OCI-LY7 (cell line): ENCODE measurements at regions not wholly inside any gene's neighbourhood (a gene's known extent, or its start where the extent isn't known, plus 50 kb on each side); places are given as distances from the start of the nearest gene placed in this dataset.

Experiments
- BruUV-seq: library from RNA; stranded (reverse); fragments of 400-500 nt; replicated peaks from 2 replicates; lab custom pipeline; 2021; lab: Mats Ljungman, UMichigan
- CTCF ChIA-PET: fragments of 300-600 bp; sonication (Branson Sonifier 250); formaldehyde crosslinking; loops from one replicate; lab custom pipeline; 2022; ENCODE audit warnings: antibody characterized with exemption; ENCODE audit not compliant: unreplicated experiment; lab: Charles Lee
- POLR2A ChIA-PET: fragments of 300-600 bp; sonication (Branson Sonifier 250); formaldehyde crosslinking; loops from one replicate; lab custom pipeline; 2022; ENCODE audit warnings: antibody characterized with exemption; lab: Charles Lee
- DNase-seq: peaks from one replicate; pipeline ENCODE4 v3.0.0-alpha.2; 2015; ENCODE audit warnings: low spot score
- H2AFZ ChIP-seq: fragments of 200-600 bp; sonication (generic), shearing (Covaris generic); 2 replicates; pipeline ENCODE4 v1.6.1; 2014; ENCODE audit warnings: mild to moderate bottlenecking, antibody characterized with exemption, low read length, moderate library complexity
- H3K27ac ChIP-seq: fragments of 200-600 bp; sonication (generic); 2 replicates; pipeline ENCODE4 v1.5.1; 2014; ENCODE audit warnings: mixed run types, low read depth, mild to moderate bottlenecking, moderate library complexity, low read length, inconsistent platforms; ENCODE audit not compliant: poor library complexity, severe bottlenecking
- H3K36me3 ChIP-seq: fragments of 200-600 bp; sonication (generic); 2 replicates; pipeline ENCODE4 v1.6.1; 2014; ENCODE audit warnings: mild to moderate bottlenecking, antibody characterized with exemption, low read length, moderate library complexity, mixed read lengths; ENCODE audit not compliant: insufficient read depth
- H3K4me1 ChIP-seq: fragments of 200-600 bp; sonication (generic); 2 replicates; pipeline ENCODE4 v1.5.1; 2014; ENCODE audit warnings: mild to moderate bottlenecking, low read length; ENCODE audit not compliant: insufficient read depth, poor library complexity, severe bottlenecking
- H3K4me2 ChIP-seq: fragments of 200-600 bp; sonication (generic); 2 replicates; pipeline ENCODE4 v1.6.1; 2014; ENCODE audit warnings: mild to moderate bottlenecking, low read length
- H3K4me3 ChIP-seq: fragments of 200-600 bp; sonication (generic); 2 replicates; pipeline ENCODE4 v1.5.1; 2014; ENCODE audit warnings: mild to moderate bottlenecking, low read depth, low read length; ENCODE audit not compliant: poor library complexity, severe bottlenecking
- H3K79me2 ChIP-seq: fragments of 200-600 bp; sonication (generic); 2 replicates; pipeline ENCODE4 v1.6.1; 2016; ENCODE audit warnings: low read depth, mild to moderate bottlenecking, low read length, moderate library complexity, mixed read lengths; ENCODE audit not compliant: insufficient read depth
- H3K9me2 ChIP-seq: fragments of 200-600 bp; sonication (generic); 2 replicates; pipeline ENCODE4 v1.6.1; 2016; ENCODE audit warnings: mild to moderate bottlenecking, low read length, mixed read lengths; ENCODE audit not compliant: insufficient read depth
- H3K9me3 ChIP-seq: fragments of 200-600 bp; sonication (generic); 2 replicates; pipeline ENCODE4 v1.6.1; 2014; ENCODE audit warnings: mild to moderate bottlenecking, mixed run types, low read length, mixed read lengths
- H4K20me1 ChIP-seq: fragments of 200-600 bp; sonication (generic); 2 replicates; pipeline ENCODE4 v1.6.1; 2014; ENCODE audit warnings: mild to moderate bottlenecking, antibody characterized with exemption, low read length, moderate library complexity, mixed read lengths; ENCODE audit not compliant: insufficient read depth
- EZH2phosphoT487 ChIP-seq: fragments of 200-600 bp; sonication (generic); IDR thresholded peaks from 2 replicates; pipeline ENCODE4 v1.6.1; 2018; ENCODE audit warnings: low read depth, borderline replicate concordance, mild to moderate bottlenecking, mixed run types, antibody characterized with exemption, low read length, moderate library complexity, mixed read lengths
- intact Hi-C: fragments of 100-400 bp; cut with micrococcal nuclease; formaldehyde crosslinking; loops from one replicate; pipeline ENCODE4 v1.10.0; 2022; ENCODE audit not compliant: unreplicated experiment
- TF ChIP-seq, protein P1 (sequence below): fragments of 200-600 bp; sonication (generic); conservative IDR thresholded peaks from 2 replicates; pipeline ENCODE4 v1.5.1; 2014; ENCODE audit warnings: mild to moderate bottlenecking, antibody characterized with exemption, low read length, moderate library complexity, mixed read lengths

DNA sequence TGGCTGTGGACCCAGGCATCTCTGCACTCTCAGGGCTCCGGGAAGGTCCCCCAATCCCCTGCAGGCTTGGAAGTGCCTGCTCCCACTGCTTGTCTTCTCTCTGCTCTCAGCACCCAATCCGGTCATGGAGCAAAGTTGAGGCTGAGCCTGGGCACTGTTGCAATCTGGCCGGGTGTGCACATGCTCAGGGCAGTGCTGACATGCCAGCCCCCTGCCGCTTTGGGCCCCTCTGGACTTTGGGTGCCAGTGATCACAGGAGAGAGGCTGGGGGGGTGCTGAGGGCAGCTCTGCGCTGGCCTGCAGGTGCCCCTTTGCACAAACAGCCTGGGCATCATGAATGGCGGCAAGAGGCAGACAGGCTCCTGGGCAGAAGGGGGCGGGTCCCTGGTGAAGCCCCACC is 85.4 kb upstream of the OSBPL8 start:
- no peaks in the 10 kb centered on the region for H3K9me2 ChIP-seq
- H3K36me3 ChIP-seq: no peaks in the 10 kb centered on the region
- H3K4me2 ChIP-seq: no peak overlapping the region
- CTCF ChIA-PET: no interaction called here
- intact Hi-C loops: no loop called here
- no peak overlapping the region for H3K4me3 ChIP-seq
- H4K20me1 ChIP-seq: no peaks in the 10 kb centered on the region
- BruUV-seq: no TSS peak
- no peak for DNase-seq
- H3K4me1 ChIP-seq: no peaks in the 10 kb centered on the region
- H3K27ac ChIP-seq: no peak overlapping the region
- H3K9me3 ChIP-seq: no peaks in the 10 kb centered on the region
- no peak for TF ChIP-seq EZH2phosphoT487
- TF ChIP-seq, protein P1, sequence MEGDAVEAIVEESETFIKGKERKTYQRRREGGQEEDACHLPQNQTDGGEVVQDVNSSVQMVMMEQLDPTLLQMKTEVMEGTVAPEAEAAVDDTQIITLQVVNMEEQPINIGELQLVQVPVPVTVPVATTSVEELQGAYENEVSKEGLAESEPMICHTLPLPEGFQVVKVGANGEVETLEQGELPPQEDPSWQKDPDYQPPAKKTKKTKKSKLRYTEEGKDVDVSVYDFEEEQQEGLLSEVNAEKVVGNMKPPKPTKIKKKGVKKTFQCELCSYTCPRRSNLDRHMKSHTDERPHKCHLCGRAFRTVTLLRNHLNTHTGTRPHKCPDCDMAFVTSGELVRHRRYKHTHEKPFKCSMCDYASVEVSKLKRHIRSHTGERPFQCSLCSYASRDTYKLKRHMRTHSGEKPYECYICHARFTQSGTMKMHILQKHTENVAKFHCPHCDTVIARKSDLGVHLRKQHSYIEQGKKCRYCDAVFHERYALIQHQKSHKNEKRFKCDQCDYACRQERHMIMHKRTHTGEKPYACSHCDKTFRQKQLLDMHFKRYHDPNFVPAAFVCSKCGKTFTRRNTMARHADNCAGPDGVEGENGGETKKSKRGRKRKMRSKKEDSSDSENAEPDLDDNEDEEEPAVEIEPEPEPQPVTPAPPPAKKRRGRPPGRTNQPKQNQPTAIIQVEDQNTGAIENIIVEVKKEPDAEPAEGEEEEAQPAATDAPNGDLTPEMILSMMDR: no peak
- H3K79me2 ChIP-seq: no peaks in the 10 kb centered on the region
- POLR2A ChIA-PET: interaction anchor here (1.2 kb wide), 1 partner anchor 13 kb away, joined by 3 read pairs; no protein-coding TSS in a partner anchor
- no peak overlapping the region for H2AFZ ChIP-seq

DNA sequence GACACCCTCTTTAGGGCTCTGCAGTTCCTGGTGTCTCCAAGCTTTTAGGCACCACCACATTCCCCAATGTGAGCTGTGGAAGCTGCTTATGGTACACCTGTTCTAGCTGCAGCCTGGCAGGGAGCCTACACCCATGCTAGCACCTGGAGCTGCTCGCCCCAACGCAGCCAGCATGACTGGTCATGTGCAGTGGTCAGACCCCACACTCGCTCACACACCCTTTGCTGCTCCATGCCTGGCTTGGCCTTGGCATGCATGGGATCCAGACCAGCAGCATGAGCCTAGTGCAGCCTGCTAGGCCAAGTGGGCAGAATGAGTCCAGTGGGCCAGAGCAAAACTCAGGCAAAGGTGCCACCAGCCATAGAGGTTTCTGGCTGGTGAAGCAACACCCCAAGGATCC is 86.4 kb upstream of the OSBPL8 start:
- DNase-seq: no peak
- Histone ChIP-seq H3K9me3 (no peaks in the 10 kb centered on the region), H3K36me3 (no peaks in the 10 kb centered on the region), H3K4me2 (no peak overlapping the region), H3K4me1 (no peaks in the 10 kb centered on the region), H3K4me3 (no peak overlapping the region), H2AFZ (no peak overlapping the region), H3K9me2 (no peaks in the 10 kb centered on the region), H3K79me2 (no peaks in the 10 kb centered on the region), H3K27ac (no peak overlapping the region), H4K20me1 (no peaks in the 10 kb centered on the region)
- POLR2A ChIA-PET: interaction anchor here (1.2 to 1.3 kb wide), 2 partner anchors 8 to 14 kb away, joined by 3 read pairs; no protein-coding TSS in a partner anchor
- intact Hi-C loops: no loop called here
- CTCF ChIA-PET: interaction anchor here (0.6 kb wide), 1 partner anchor 18 kb away, joined by 3 read pairs; no protein-coding TSS in a partner anchor
- TF ChIP-seq, protein P1: no peak
- TF ChIP-seq EZH2phosphoT487: no peak
- BruUV-seq: no TSS peak

DNA sequence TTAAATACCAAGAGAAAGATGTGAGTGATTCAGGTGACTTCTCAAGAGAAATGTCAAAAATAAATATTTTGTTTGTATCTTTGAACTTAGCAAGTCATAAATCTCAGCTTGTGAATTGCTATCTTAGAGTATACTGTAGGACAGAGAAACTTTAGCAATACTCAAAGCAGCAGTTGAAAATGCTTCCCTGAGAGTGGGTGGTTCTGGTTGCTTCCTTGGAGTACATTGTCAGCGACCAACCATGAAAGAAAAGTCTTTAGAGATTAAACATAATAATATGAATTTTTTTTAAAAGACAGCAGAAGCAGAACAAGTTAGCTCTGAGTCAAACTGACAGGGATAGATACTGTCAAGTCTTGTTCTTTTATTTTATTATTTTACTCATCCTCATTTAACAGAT is 86.8 kb upstream of the OSBPL8 start:
- DNase-seq: no peak
- CTCF ChIA-PET: no interaction called here
- no TSS peak for BruUV-seq
- no peaks in the 10 kb centered on the region for H3K36me3 ChIP-seq
- no peak overlapping the region for H2AFZ ChIP-seq
- POLR2A ChIA-PET: interaction anchor here (1.2 to 1.3 kb wide), 2 partner anchors 8 to 14 kb away, joined by 3 read pairs; no protein-coding TSS in a partner anchor
- H3K4me2 ChIP-seq: no peak overlapping the region
- intact Hi-C loops: no loop called here
- no peaks in the 10 kb centered on the region for H3K9me2 ChIP-seq
- H3K4me3 ChIP-seq: no peak overlapping the region
- no peaks in the 10 kb centered on the region for H3K9me3 ChIP-seq
- H3K4me1 ChIP-seq: no peaks in the 10 kb centered on the region
- H4K20me1 ChIP-seq: no peaks in the 10 kb centered on the region
- TF ChIP-seq, protein P1: no peak
- no peak for TF ChIP-seq EZH2phosphoT487
- H3K27ac ChIP-seq: no peak overlapping the region
- H3K79me2 ChIP-seq: no peaks in the 10 kb centered on the region
